Suprapubic skin (tissue), 4 donors: ENCODE measurements at regions not wholly inside any gene's neighbourhood (a gene's known extent, or its start where the extent isn't known, plus 50 kb on each side); places are given as distances from the start of the nearest gene placed in this dataset.

ENCODE experiments used
- DNase-seq, 2 donors: peaks; one replicate each; pipeline ENCODE4 v3.0.0-alpha.2; 2019; ENCODE audit warnings: low spot score in 2 of 2
- H3K27ac ChIP-seq: fragments of 200-600 bp; sonication (generic); one replicate; pipeline ENCODE4 v1.5.1; 2019
- H3K27me3 ChIP-seq: fragments of 200-600 bp; sonication (generic); one replicate; pipeline ENCODE4 v1.5.1; 2019
- H3K36me3 ChIP-seq: fragments of 200-600 bp; sonication (generic); one replicate; pipeline ENCODE4 v1.5.1; 2019
- H3K4me1 ChIP-seq: fragments of 200-600 bp; sonication (generic); one replicate; pipeline ENCODE4 v1.5.1; 2019
- H3K4me3 ChIP-seq: fragments of 200-600 bp; sonication (generic); one replicate; pipeline ENCODE4 v1.5.1; 2019; ENCODE audit warnings: mild to moderate bottlenecking
- H3K9me3 ChIP-seq: fragments of 200-600 bp; sonication (generic); one replicate; pipeline ENCODE4 v1.5.1; 2019
- CTCF ChIP-seq, 2 donors: fragments of 200-600 bp in 1 of 2; fragments of 450-650 bp in 1 of 2; sonication (generic) in 1 of 2; IDR thresholded peaks; one replicate each; pipeline ENCODE4 v1.5.1; 2016 to 2019; ENCODE audit warnings: antibody characterized with exemption in 2 of 2, mild to moderate bottlenecking in 1 of 2, moderate library complexity in 1 of 2
- EP300 ChIP-seq: sonication (generic); formaldehyde crosslinking; IDR thresholded peaks from one replicate; pipeline ENCODE4 v1.6.1; 2017; ENCODE audit warnings: antibody characterized with exemption
- POLR2A ChIP-seq, 2 donors: fragments of 450-650 bp; IDR thresholded peaks; one replicate each; pipeline ENCODE4 v1.6.1; 2017; ENCODE audit warnings: antibody characterized with exemption in 2 of 2, mild to moderate bottlenecking in 2 of 2, moderate library complexity in 2 of 2
- POLR2AphosphoS5 ChIP-seq, 3 donors: sonication (generic); formaldehyde crosslinking; IDR thresholded peaks; one replicate each; pipeline ENCODE4 v1.6.1; 2017; ENCODE audit warnings: antibody characterized with exemption in 3 of 3
- WGBS: methylation state at CpG from one replicate; pipeline ENCODE4 v1.1.5; 2018; 5-methylcytosine and 5-hydroxymethylcytosine counted together

- no peak overlapping the region for H3K4me3 ChIP-seq
- DNase-seq, result no peak
- TF ChIP-seq EP300 (no peak), POLR2A (IDR thresholded peaks at IDR 0.05) (no peak), CTCF (IDR thresholded peaks at IDR 0.05) (no peak), POLR2AphosphoS5 (IDR thresholded peaks at IDR 0.05) (no peak)
- peak overlapping the region; percentile 73 for H3K27ac ChIP-seq
- no peaks in the 10 kb centered on the region for H3K36me3 ChIP-seq
- peaks cover 34% of the 10 kb centered on the region for H3K4me1 ChIP-seq
- no peaks in the 10 kb centered on the region for H3K9me3 ChIP-seq
- H3K27me3 ChIP-seq, result no peaks in the 10 kb centered on the region
- 58% methylated on average over 4 of the region's 4 CpGs for WGBS
Measured at GRCh38 chr5:167816864-167817263, 474.6 kb upstream of the WWC1 start.

DNA sequence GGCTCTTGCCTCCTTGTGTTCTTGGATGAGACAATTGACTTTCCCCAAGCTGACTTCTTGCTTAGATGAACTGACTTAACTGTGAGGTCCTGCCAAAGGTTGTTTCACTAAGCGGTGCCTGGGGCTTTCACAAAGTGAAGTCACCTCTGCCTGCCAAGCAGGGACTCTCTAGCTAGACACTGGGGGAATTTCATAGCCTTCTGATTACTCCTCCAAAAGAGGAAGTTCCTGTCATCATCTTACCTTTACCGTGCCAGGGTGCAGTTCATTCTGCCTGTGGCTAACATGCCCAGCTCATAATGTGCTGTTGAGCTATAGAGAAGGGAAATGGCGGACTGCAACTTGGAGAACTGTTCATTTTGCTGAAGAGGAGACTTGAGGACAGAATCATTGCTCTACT is 472.0 kb upstream of the WWC1 start:
- H3K36me3 ChIP-seq, result no peaks in the 10 kb centered on the region
- H3K9me3 ChIP-seq, result no peaks in the 10 kb centered on the region
- no peak for DNase-seq
- no peaks in the 10 kb centered on the region for H3K27me3 ChIP-seq
- peaks cover 34% of the 10 kb centered on the region for H3K4me1 ChIP-seq
- H3K4me3 ChIP-seq, result no peak overlapping the region
- TF ChIP-seq POLR2AphosphoS5 (IDR thresholded peaks at IDR 0.05), result no peak
- no peak for TF ChIP-seq CTCF (IDR thresholded peaks at IDR 0.05)
- no peak for TF ChIP-seq POLR2A (IDR thresholded peaks at IDR 0.05)
- TF ChIP-seq EP300, result no peak
- 44% methylated on average over 3 of the region's 3 CpGs for WGBS
- peak overlapping the region; percentile 71 for H3K27ac ChIP-seq

GRCh38 chr5:167820101-167820990 is 471.1 kb upstream of the WWC1 start:
- Histone ChIP-seq H3K4me1 (peaks cover 31% of the 10 kb centered on the region), H3K27me3 (no peaks in the 10 kb centered on the region), H3K4me3 (peak overlapping the region; percentile 18), H3K36me3 (no peaks in the 10 kb centered on the region), H3K27ac (peak overlapping the region; percentile 71), H3K9me3 (no peaks in the 10 kb centered on the region)
- 41% methylated on average over 12 of the region's 12 CpGs for WGBS
- TF ChIP-seq CTCF (IDR thresholded peaks at IDR 0.05) (no peak), EP300 (no peak), POLR2AphosphoS5 (IDR thresholded peaks at IDR 0.05) (no peak), POLR2A (IDR thresholded peaks at IDR 0.05) (no peak)
- no peak for DNase-seq

- Histone ChIP-seq H3K4me3 (peak overlapping the region; percentile 18), H3K4me1 (peaks cover 25% of the 10 kb centered on the region), H3K27ac (peak overlapping the region; percentile 71), H3K36me3 (no peaks in the 10 kb centered on the region), H3K9me3 (no peaks in the 10 kb centered on the region), H3K27me3 (no peaks in the 10 kb centered on the region)
- no peak for DNase-seq
- TF ChIP-seq EP300 (no peak), POLR2A (IDR thresholded peaks at IDR 0.05) (no peak), POLR2AphosphoS5 (IDR thresholded peaks at IDR 0.05) (no peak), CTCF (IDR thresholded peaks at IDR 0.05) (no peak)
- whole genome bisulfite sequencing, result 27% methylated on average over 2 of the region's 2 CpGs
Measured at GRCh38 chr5:167821151-167821550, 470.3 kb upstream of the WWC1 start.

GRCh38 chr5:167821669-167822068 is 469.8 kb upstream of the WWC1 start:
- WGBS, result 58% methylated on average over 4 of the region's 4 CpGs
- no peak for TF ChIP-seq EP300
- no peak for TF ChIP-seq CTCF (IDR thresholded peaks at IDR 0.05)
- TF ChIP-seq POLR2A (IDR thresholded peaks at IDR 0.05), result no peak
- TF ChIP-seq POLR2AphosphoS5 (IDR thresholded peaks at IDR 0.05), result no peak
- no peaks in the 10 kb centered on the region for H3K27me3 ChIP-seq
- DNase-seq, result no peak
- H3K27ac ChIP-seq, result no peak overlapping the region
- no peaks in the 10 kb centered on the region for H3K9me3 ChIP-seq
- peaks cover 20% of the 10 kb centered on the region for H3K4me1 ChIP-seq
- H3K4me3 ChIP-seq, result peak overlapping the region; percentile 18
- H3K36me3 ChIP-seq, result no peaks in the 10 kb centered on the region
